HCT116 (cell line): ENCODE measurements at regions not wholly inside any gene's neighbourhood (a gene's known extent, or its start where the extent isn't known, plus 50 kb on each side); places are given as distances from the start of the nearest gene placed in this dataset.

Experiments used
- ATAC-seq: fragments of 200-7000 bp; cut with Tn5 transposase; 2 replicates; pipeline ENCODE4 v1.9.1; 2020; ENCODE audit warnings: mild to moderate bottlenecking, moderate library complexity
- BruUV-seq: library from RNA; stranded (reverse); fragments of 400-500 nt; replicated peaks from 2 replicates; lab custom pipeline; 2021; lab: Mats Ljungman, UMichigan
- CTCF ChIA-PET: fragments of 300-600 bp; sonication (Branson Sonifier 250); formaldehyde crosslinking; loops from one replicate; lab custom pipeline; 2021; ENCODE audit warnings: antibody characterized with exemption; lab: Charles Lee
- POLR2A ChIA-PET: fragments of 300-600, 350-600 bp; sonication (Branson Sonifier 250); formaldehyde crosslinking; loops from one replicate; lab custom pipeline; 2021; ENCODE audit warnings: antibody characterized with exemption; lab: Charles Lee
- RAD21 ChIA-PET, 2 experiments: fragments of 300-600 bp; sonication (Branson Sonifier 250); formaldehyde crosslinking; loops; one replicate each; lab custom pipeline; 2023; ENCODE audit warnings: low total read pairs in 2 of 2; ENCODE audit not compliant: uncharacterized antibody in 2 of 2, unreplicated experiment in 2 of 2, low non-redundant PET in 1 of 2; lab: Charles Lee
- DNase-seq: peaks from one replicate; pipeline ENCODE4 v3.0.0-alpha.2; 2010; ENCODE audit warnings: low read depth, low spot score
- H2AFZ ChIP-seq: fragments of 200-600 bp; shearing (Covaris generic), sonication (generic); 2 replicates; pipeline ENCODE4 v1.6.1; 2017; ENCODE audit warnings: low read depth, mixed run types, mixed read lengths, antibody characterized with exemption, low read length; ENCODE audit not compliant: poor library complexity, severe bottlenecking
- H3K27ac ChIP-seq: 2 replicates; pipeline ENCODE4 v1.5.1; 2012; ENCODE audit warnings: low read depth, low read length
- H3K27me3 ChIP-seq: fragments of 200-600 bp; sonication (generic); 2 replicates; pipeline ENCODE4 v1.6.1; 2016; ENCODE audit warnings: mixed run types, low read length, mixed read lengths; ENCODE audit not compliant: insufficient read depth
- H3K36me3 ChIP-seq, 2 experiments: fragments of 200-500 bp in 1 of 2; fragments of 200-600 bp in 1 of 2; sonication (Bioruptor generic) in 1 of 2; sonication (generic) in 1 of 2; 2 replicates each; pipeline versions ENCODE4 v1.5.1 to v1.6.1; 2014 to 2016; ENCODE audit warnings: low read length in 2 of 2, inconsistent platforms in 1 of 2, mixed read lengths in 1 of 2, mixed run types in 1 of 2; ENCODE audit not compliant: insufficient read depth in 2 of 2, control insufficient read depth in 1 of 2
- H3K4me1 ChIP-seq, 2 experiments: fragments of 200-600 bp in 1 of 2; sonication (generic) in 1 of 2; 2 replicates each; pipeline versions ENCODE4 v1.5.1 to v1.6.1; 2012 to 2017; ENCODE audit warnings: low read length in 2 of 2, inconsistent platforms in 1 of 2, mild to moderate bottlenecking in 1 of 2, mixed read lengths in 1 of 2, mixed run types in 1 of 2, moderate library complexity in 1 of 2; ENCODE audit not compliant: insufficient read depth in 2 of 2, control insufficient read depth in 1 of 2
- H3K4me2 ChIP-seq: fragments of 200-600 bp; sonication (generic); 2 replicates; pipeline ENCODE4 v1.6.1; 2017; ENCODE audit warnings: mixed run types, low read length, mixed read lengths
- H3K4me3 ChIP-seq, 2 experiments: fragments of 200-600 bp in 1 of 2; sonication (generic) in 1 of 2; replicated peaks in 1 of 2; 2 replicates each; pipeline ENCODE4 v1.5.1; 2011 to 2016; ENCODE audit warnings: low read length in 2 of 2, control low read depth in 1 of 2, low read depth in 1 of 2, mild to moderate bottlenecking in 1 of 2, mixed read lengths in 1 of 2, mixed run types in 1 of 2
- H3K79me2 ChIP-seq: fragments of 200-600 bp; sonication (generic); 2 replicates; pipeline ENCODE4 v1.6.1; 2017; ENCODE audit warnings: mild to moderate bottlenecking, mixed run types, low read length, moderate library complexity, mixed read lengths; ENCODE audit not compliant: insufficient read depth
- H3K9ac ChIP-seq: fragments of 200-600 bp; sonication (generic); 2 replicates; pipeline ENCODE4 v1.6.1; 2016; ENCODE audit warnings: low read length, mixed read lengths
- H3K9me2 ChIP-seq: fragments of 200-600 bp; sonication (generic), shearing (Covaris generic); 2 replicates; pipeline ENCODE4 v1.6.1; 2017; ENCODE audit warnings: mixed run types, mild to moderate bottlenecking, moderate library complexity; ENCODE audit not compliant: insufficient read depth
- H3K9me3 ChIP-seq, 2 experiments: fragments of 200-500 bp in 1 of 2; fragments of 200-600 bp in 1 of 2; sonication (Bioruptor generic) in 1 of 2; sonication (generic) in 1 of 2; 2 replicates each; pipeline ENCODE4 v1.6.1; 2014 to 2017; ENCODE audit warnings: low read length in 2 of 2, mixed read lengths in 2 of 2, inconsistent platforms in 1 of 2, low read depth in 1 of 2, mild to moderate bottlenecking in 1 of 2, mixed run types in 1 of 2, moderate library complexity in 1 of 2; ENCODE audit not compliant: control insufficient read depth in 1 of 2, insufficient read depth in 1 of 2
- H4K20me1 ChIP-seq: fragments of 200-600 bp; sonication (generic), shearing (Covaris generic); 2 replicates; pipeline ENCODE4 v1.6.1; 2017; ENCODE audit warnings: mixed run types, mild to moderate bottlenecking, moderate library complexity; ENCODE audit not compliant: insufficient read depth
- ATF3 ChIP-seq: IDR thresholded peaks from 2 replicates; pipeline ENCODE4 v1.6.1; 2012
- CBX3 ChIP-seq: IDR thresholded peaks from 2 replicates; pipeline ENCODE4 v1.6.1; 2012; ENCODE audit warnings: low read depth
- REST ChIP-seq: IDR thresholded peaks from 2 replicates; pipeline ENCODE4 v1.6.1; 2012; ENCODE audit warnings: low read depth
- SIN3A ChIP-seq: IDR thresholded peaks from 2 replicates; pipeline ENCODE4 v1.6.1; 2012; ENCODE audit warnings: low read depth
- SRF ChIP-seq: IDR thresholded peaks from 2 replicates; pipeline ENCODE4 v1.6.1; 2012; ENCODE audit warnings: low read depth
- TCF7L2 ChIP-seq: IDR thresholded peaks from 2 replicates; pipeline ENCODE4 v1.7.0; 2011; ENCODE audit warnings: borderline replicate concordance, inconsistent platforms; ENCODE audit not compliant: insufficient read depth, insufficient read length; ENCODE audit errors: extremely low read depth
- YY1 ChIP-seq: IDR thresholded peaks from 2 replicates; pipeline ENCODE4 v1.6.1; 2011; ENCODE audit warnings: low read length, low read depth, moderate library complexity, mild to moderate bottlenecking; ENCODE audit not compliant: insufficient replicate concordance; ENCODE audit errors: extremely low read depth
- ZBTB33 ChIP-seq: IDR thresholded peaks from 2 replicates; pipeline ENCODE4 v1.6.1; 2011; ENCODE audit warnings: mild to moderate bottlenecking, low read length, moderate library complexity; ENCODE audit not compliant: insufficient replicate concordance; ENCODE audit errors: extremely low read depth
- ZFX ChIP-seq: fragments of 450-650 bp; IDR thresholded peaks from 2 replicates; pipeline ENCODE4 v1.6.1; 2017
- intact Hi-C: fragments of 100-400 bp; cut with micrococcal nuclease; formaldehyde crosslinking; loops from 2 replicates; pipeline ENCODE4 v1.10.0; 2022

- no peak for ATAC-seq
- Histone ChIP-seq H2AFZ (no peak overlapping the region), H3K4me1 (peaks cover 0 to 21% of the 10 kb centered on the region in 2 experiments; a peak in 3 of 4 replicates), H3K9me3 (no peaks in the 10 kb centered on the region), H3K79me2 (no peaks in the 10 kb centered on the region), H3K9ac (no peak overlapping the region), H3K27ac (no peak overlapping the region), H3K36me3 (no peaks in the 10 kb centered on the region), H3K4me2 (no peak overlapping the region), H3K9me2 (no peaks in the 10 kb centered on the region), H3K27me3 (no peaks in the 10 kb centered on the region), H3K4me3 (no peak overlapping the region), H4K20me1 (no peaks in the 10 kb centered on the region)
- CTCF ChIA-PET, result no interaction called here
- TF ChIP-seq TCF7L2 (no peak), REST (no peak), ZFX (no peak), SRF (no peak), YY1 (no peak), ZBTB33 (no peak), ATF3 (no peak), CBX3 (no peak), SIN3A (no peak)
- BruUV-seq, result no TSS peak
- POLR2A ChIA-PET, result no interaction called here
- RAD21 ChIA-PET, result no interaction called here
- intact Hi-C loops, result no loop called here
- DNase-seq, result no peak
Observed at GRCh38 chr9:90965226-90966030, 163.8 kb downstream of the SYK start.
